ENCODE measurements at regions not wholly inside any gene's neighbourhood (a gene's known extent, or its start where the extent isn't known, plus 50 kb on each side); places are given as distances from the start of the nearest gene placed in this dataset.

- TF ChIP-seq CTCF (IDR thresholded peaks at IDR 0.05; ENCODE audit: low read depth, low read length, poor library complexity, severe bottlenecking) = no peak
- no peak for TF ChIP-seq EZH2phosphoT487 (IDR thresholded peaks at IDR 0.05; ENCODE audit: borderline replicate concordance, low read length)
These were observed 76.3 kb upstream of the SLITRK1 start for GRCh38 chr13:83958531-83958930.

Data from DOHH2 (cell line).